Suppressor macrophage (primary cell): ENCODE measurements at regions not wholly inside any gene's neighbourhood (a gene's known extent, or its start where the extent isn't known, plus 50 kb on each side); places are given as distances from the start of the nearest gene placed in this dataset.
"Not testable (repeated sequence)": the region's sequence is repeated elsewhere in the genome, so short reads cannot be mapped to it uniquely, and the experiment has no call there.

Experiments used
- DNase-seq, 4 experiments: peaks; one replicate each; pipeline ENCODE4 v3.0.0-alpha.2; 2020 to 2022

- DNase-seq = not testable (repeated sequence)
Observed at GRCh38 chr21:6138244-6139136, 4382.9 kb upstream of the TPTE start.

- not testable (repeated sequence) for DNase-seq
Observed at GRCh38 chr21:6139331-6139730, 4382.1 kb upstream of the TPTE start.

- not testable (repeated sequence) for DNase-seq
Observed at GRCh38 chr21:6139862-6140261, 4381.5 kb upstream of the TPTE start.

- not testable (repeated sequence) for DNase-seq
Observed at GRCh38 chr21:6140467-6141137, 4380.8 kb upstream of the TPTE start.

GRCh38 chr21:6141138-6141474 lies 4380.3 kb upstream of the TPTE start:
- not testable (repeated sequence) for DNase-seq

- not testable (repeated sequence) for DNase-seq
Observed at GRCh38 chr21:6153154-6153553, 4368.2 kb upstream of the TPTE start.

GRCh38 chr21:6154524-6155320 lies 4366.7 kb upstream of the TPTE start:
- DNase-seq = not testable (repeated sequence)

- DNase-seq = not testable (repeated sequence)
Observed at GRCh38 chr21:6156712-6157389, 4364.5 kb upstream of the TPTE start.

- DNase-seq = not testable (repeated sequence)
Observed at GRCh38 chr21:6157515-6157914, 4363.9 kb upstream of the TPTE start.

GRCh38 chr21:6158171-6158570 lies 4363.2 kb upstream of the TPTE start:
- DNase-seq = not testable (repeated sequence)
